ENCODE measurements at regions not wholly inside any gene's neighbourhood (a gene's known extent, or its start where the extent isn't known, plus 50 kb on each side); places are given as distances from the start of the nearest gene placed in this dataset.

DNA sequence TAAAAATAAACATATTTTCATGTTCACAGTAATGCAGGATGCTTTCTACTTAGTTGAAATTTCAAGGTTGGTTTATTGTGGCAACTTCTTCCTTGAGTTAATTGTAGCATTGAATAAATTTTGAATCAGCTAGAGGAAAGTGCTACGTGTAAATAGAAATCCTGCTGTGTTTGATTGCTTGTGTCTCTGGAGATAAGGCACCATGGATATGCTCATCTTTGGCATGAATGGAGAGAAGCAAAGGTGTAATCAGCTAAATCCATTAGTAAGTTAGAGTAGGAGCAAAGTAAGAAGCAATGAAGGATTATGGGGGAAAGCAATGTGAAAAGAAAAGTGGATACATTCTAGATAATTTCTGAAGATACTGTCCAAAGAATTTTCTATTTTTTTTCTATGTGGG is 331.1 kb downstream of the PTPRC start:
- Histone ChIP-seq H3K36me3 (ENCODE audit: control insufficient read depth in 2 of 2, insufficient read depth in 2 of 2, low read length in 1 of 2) (no peaks in the 10 kb centered on the region), H3K9me3 (ENCODE audit: control insufficient read depth in 2 of 2, insufficient read depth in 1 of 2, low read depth in 1 of 2, low read length in 1 of 2) (no peaks in the 10 kb centered on the region)
- WGBS, 2 donors: 70 to 82% methylated on average over 1 of the region's 1 CpG

DNA sequence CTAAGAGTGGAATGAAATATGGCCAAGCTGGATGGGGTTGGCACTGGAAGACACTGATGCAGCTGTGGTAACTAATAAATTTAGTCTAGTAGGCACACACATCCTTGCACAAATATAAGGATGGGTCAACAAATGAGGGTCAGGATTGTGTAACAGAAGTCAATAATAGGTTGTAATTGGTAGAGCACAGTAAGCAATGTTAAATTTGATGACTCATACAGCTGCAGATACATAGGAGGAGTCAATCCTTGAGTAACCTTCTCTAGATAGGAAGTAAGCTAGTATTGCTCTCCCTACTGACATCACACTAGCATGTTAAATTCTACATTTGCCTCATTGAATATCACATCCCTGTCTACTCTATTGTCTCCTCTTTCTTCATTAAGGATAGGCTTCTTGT is 332.1 kb downstream of the PTPRC start:
- no peaks in the 10 kb centered on the region for H3K9me3 ChIP-seq (ENCODE audit: control insufficient read depth in 2 of 2, insufficient read depth in 1 of 2, low read depth in 1 of 2, low read length in 1 of 2)
- no peak overlapping the region for H3K27ac ChIP-seq (ENCODE audit: low read depth in 2 of 2, low read length in 1 of 2)
- H3K4me3 ChIP-seq (ENCODE audit: low read depth in 1 of 2, low read length in 2 of 2): no peak overlapping the region
- no peaks in the 10 kb centered on the region for H3K27me3 ChIP-seq (ENCODE audit: control insufficient read depth in 1 of 2, insufficient read depth in 2 of 2, low read length in 2 of 2)
- H3K4me1 ChIP-seq (ENCODE audit: control insufficient read depth in 2 of 2, insufficient read depth in 2 of 2, low read length in 1 of 2): no peaks in the 10 kb centered on the region
- no peaks in the 10 kb centered on the region for H3K36me3 ChIP-seq (ENCODE audit: control insufficient read depth in 2 of 2, insufficient read depth in 2 of 2, low read length in 1 of 2)

More for the DNA sequence above, 331.1 kb downstream of the PTPRC start:
- H3K27ac ChIP-seq (ENCODE audit: low read depth in 2 of 2, low read length in 1 of 2): no peak overlapping the region
- no peaks in the 10 kb centered on the region for H3K4me1 ChIP-seq (ENCODE audit: control insufficient read depth in 2 of 2, insufficient read depth in 2 of 2, low read length in 1 of 2)
- no peak overlapping the region for H3K4me3 ChIP-seq (ENCODE audit: low read depth in 1 of 2, low read length in 2 of 2)
- H3K27me3 ChIP-seq (ENCODE audit: control insufficient read depth in 1 of 2, insufficient read depth in 2 of 2, low read length in 2 of 2): no peaks in the 10 kb centered on the region

- H3K9me3 ChIP-seq (ENCODE audit: control insufficient read depth in 2 of 2, insufficient read depth in 1 of 2, low read depth in 1 of 2, low read length in 1 of 2): no peaks in the 10 kb centered on the region
- no peak overlapping the region for H3K4me3 ChIP-seq (ENCODE audit: low read depth in 1 of 2, low read length in 2 of 2)
- no peaks in the 10 kb centered on the region for H3K36me3 ChIP-seq (ENCODE audit: control insufficient read depth in 2 of 2, insufficient read depth in 2 of 2, low read length in 1 of 2)
- H3K27me3 ChIP-seq (ENCODE audit: control insufficient read depth in 1 of 2, insufficient read depth in 2 of 2, low read length in 2 of 2): no peaks in the 10 kb centered on the region
- WGBS, 2 donors: 69 to 79% methylated on average over 1 of the region's 1 CpG
- H3K27ac ChIP-seq (ENCODE audit: low read depth in 2 of 2, low read length in 1 of 2): no peak overlapping the region
- H3K4me1 ChIP-seq (ENCODE audit: control insufficient read depth in 2 of 2, insufficient read depth in 2 of 2, low read length in 1 of 2): no peaks in the 10 kb centered on the region
Measured at GRCh38 chr1:198977909-198978308, 339.1 kb downstream of the PTPRC start.

DNA sequence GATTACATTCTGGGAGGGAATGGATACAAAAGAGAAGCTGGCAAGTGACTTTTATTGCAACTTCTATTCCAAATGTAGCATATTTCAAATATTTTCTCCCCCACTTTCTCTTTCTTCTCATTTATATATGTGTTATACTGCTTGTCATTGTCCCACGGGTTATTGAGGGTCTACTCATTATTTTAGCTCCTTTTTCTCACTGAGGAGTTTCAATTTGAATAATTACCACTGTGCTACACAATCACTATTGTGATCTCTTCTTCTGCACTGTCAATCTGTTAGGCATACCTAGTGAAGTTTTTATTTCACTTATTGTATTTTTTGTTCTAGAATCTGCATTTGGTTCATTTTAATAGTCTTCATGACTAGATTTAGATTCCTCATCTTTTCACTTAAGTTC is 339.7 kb downstream of the PTPRC start:
- Histone ChIP-seq H3K9me3 (ENCODE audit: control insufficient read depth in 2 of 2, insufficient read depth in 1 of 2, low read depth in 1 of 2, low read length in 1 of 2) (no peaks in the 10 kb centered on the region), H3K27me3 (ENCODE audit: control insufficient read depth in 1 of 2, insufficient read depth in 2 of 2, low read length in 2 of 2) (no peaks in the 10 kb centered on the region), H3K4me3 (ENCODE audit: low read depth in 1 of 2, low read length in 2 of 2) (no peak overlapping the region), H3K36me3 (ENCODE audit: control insufficient read depth in 2 of 2, insufficient read depth in 2 of 2, low read length in 1 of 2) (no peaks in the 10 kb centered on the region), H3K4me1 (ENCODE audit: control insufficient read depth in 2 of 2, insufficient read depth in 2 of 2, low read length in 1 of 2) (no peaks in the 10 kb centered on the region), H3K27ac (ENCODE audit: low read depth in 2 of 2, low read length in 1 of 2) (no peak overlapping the region)
- 46 to 47% methylated on average over 1 of the region's 1 CpG for WGBS, 2 donors

DNA sequence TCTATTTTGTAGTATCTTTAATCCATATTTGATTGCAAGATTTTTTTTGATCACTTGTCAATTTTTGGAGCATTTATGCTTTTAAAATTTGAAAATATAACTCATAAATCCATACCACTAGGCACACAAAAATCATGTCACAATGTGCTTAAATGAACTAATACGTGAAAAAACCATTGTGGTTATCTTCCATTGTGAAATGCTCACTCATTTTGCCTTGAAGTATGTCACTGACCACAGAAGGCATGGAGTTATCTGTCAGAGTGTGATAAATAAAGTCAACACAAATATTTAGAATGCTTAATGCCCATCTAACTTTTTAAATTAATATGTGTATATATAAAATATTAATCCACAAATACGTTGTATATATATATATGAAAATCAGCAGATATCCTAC is 347.2 kb downstream of the PTPRC start:
- H3K4me1 ChIP-seq (ENCODE audit: control insufficient read depth in 2 of 2, insufficient read depth in 2 of 2, low read length in 1 of 2): no peaks in the 10 kb centered on the region
- no peak overlapping the region for H3K4me3 ChIP-seq (ENCODE audit: low read depth in 1 of 2, low read length in 2 of 2)
- WGBS, 2 donors: 74 to 78% methylated on average over 2 of the region's 2 CpGs
- H3K36me3 ChIP-seq (ENCODE audit: control insufficient read depth in 2 of 2, insufficient read depth in 2 of 2, low read length in 1 of 2): no peaks in the 10 kb centered on the region
- H3K9me3 ChIP-seq (ENCODE audit: control insufficient read depth in 2 of 2, insufficient read depth in 1 of 2, low read depth in 1 of 2, low read length in 1 of 2): no peaks in the 10 kb centered on the region
- H3K27me3 ChIP-seq (ENCODE audit: control insufficient read depth in 1 of 2, insufficient read depth in 2 of 2, low read length in 2 of 2): no peaks in the 10 kb centered on the region
- H3K27ac ChIP-seq (ENCODE audit: low read depth in 2 of 2, low read length in 1 of 2): no peak overlapping the region

DNA sequence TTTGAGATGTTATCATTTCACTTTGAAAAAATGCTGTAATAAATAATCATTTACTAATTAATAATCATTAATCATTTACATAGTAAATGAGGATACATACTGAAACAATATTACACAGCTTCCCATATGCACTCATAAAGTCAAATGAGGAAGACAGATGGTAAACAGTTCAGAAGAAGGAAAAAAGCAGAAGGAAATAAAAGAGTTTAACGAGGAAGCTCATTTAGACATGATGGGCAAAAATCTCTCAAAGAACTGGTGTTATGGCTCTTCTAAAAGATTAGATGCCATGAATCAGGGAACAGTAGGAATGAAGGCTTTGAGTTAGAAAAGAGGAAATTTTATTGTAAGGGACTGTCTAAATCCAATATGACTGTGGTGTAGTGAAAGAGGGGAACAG is 347.6 kb downstream of the PTPRC start:
- H3K4me1 ChIP-seq (ENCODE audit: control insufficient read depth in 2 of 2, insufficient read depth in 2 of 2, low read length in 1 of 2): no peaks in the 10 kb centered on the region
- no peaks in the 10 kb centered on the region for H3K27me3 ChIP-seq (ENCODE audit: control insufficient read depth in 1 of 2, insufficient read depth in 2 of 2, low read length in 2 of 2)
- H3K36me3 ChIP-seq (ENCODE audit: control insufficient read depth in 2 of 2, insufficient read depth in 2 of 2, low read length in 1 of 2): no peaks in the 10 kb centered on the region
- 68 to 72% methylated on average over 1 of the region's 1 CpG for WGBS, 2 donors
- no peaks in the 10 kb centered on the region for H3K9me3 ChIP-seq (ENCODE audit: control insufficient read depth in 2 of 2, insufficient read depth in 1 of 2, low read depth in 1 of 2, low read length in 1 of 2)
- no peak overlapping the region for H3K27ac ChIP-seq (ENCODE audit: low read depth in 2 of 2, low read length in 1 of 2)
- no peak overlapping the region for H3K4me3 ChIP-seq (ENCODE audit: low read depth in 1 of 2, low read length in 2 of 2)

DNA sequence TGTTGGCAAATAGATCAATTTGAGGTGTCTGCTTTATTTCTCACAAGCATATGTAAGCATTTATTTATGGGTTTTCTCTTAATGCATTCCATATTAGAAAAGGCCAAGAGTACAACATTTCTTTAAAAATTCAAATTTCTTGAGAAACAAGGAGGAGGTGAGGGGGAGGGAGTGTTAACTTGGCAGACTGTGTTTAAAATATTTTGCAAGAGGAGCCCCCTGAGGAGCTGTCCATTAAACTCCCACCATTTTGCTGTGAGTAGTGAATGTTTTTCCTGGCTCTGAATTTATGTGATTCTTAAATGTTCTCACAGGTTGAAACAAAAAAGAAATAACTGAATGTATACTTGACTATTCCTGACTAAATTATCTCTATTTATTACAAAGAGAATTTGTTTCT is 363.8 kb downstream of the PTPRC start:
- no peaks in the 10 kb centered on the region for H3K36me3 ChIP-seq (ENCODE audit: control insufficient read depth in 2 of 2, insufficient read depth in 2 of 2, low read length in 1 of 2)

GRCh38 chr1:199007423-199007822 is 368.6 kb downstream of the PTPRC start:
- 76 to 83% methylated on average over 2 of the region's 2 CpGs for WGBS, 2 donors
- Histone ChIP-seq H3K36me3 (ENCODE audit: control insufficient read depth in 2 of 2, insufficient read depth in 2 of 2, low read length in 1 of 2) (no peaks in the 10 kb centered on the region), H3K27me3 (ENCODE audit: control insufficient read depth in 1 of 2, insufficient read depth in 2 of 2, low read length in 2 of 2) (no peaks in the 10 kb centered on the region), H3K4me3 (ENCODE audit: low read depth in 1 of 2, low read length in 2 of 2) (no peak overlapping the region), H3K27ac (ENCODE audit: low read depth in 2 of 2, low read length in 1 of 2) (no peak overlapping the region), H3K9me3 (ENCODE audit: control insufficient read depth in 2 of 2, insufficient read depth in 1 of 2, low read depth in 1 of 2, low read length in 1 of 2) (no peaks in the 10 kb centered on the region), H3K4me1 (ENCODE audit: control insufficient read depth in 2 of 2, insufficient read depth in 2 of 2, low read length in 1 of 2) (no peaks in the 10 kb centered on the region)

More for the DNA sequence above, 363.8 kb downstream of the PTPRC start:
- H3K9me3 ChIP-seq (ENCODE audit: control insufficient read depth in 2 of 2, insufficient read depth in 1 of 2, low read depth in 1 of 2, low read length in 1 of 2): no peaks in the 10 kb centered on the region
- H3K27me3 ChIP-seq (ENCODE audit: control insufficient read depth in 1 of 2, insufficient read depth in 2 of 2, low read length in 2 of 2): no peaks in the 10 kb centered on the region
- no peak overlapping the region for H3K4me3 ChIP-seq (ENCODE audit: low read depth in 1 of 2, low read length in 2 of 2)
- no peaks in the 10 kb centered on the region for H3K4me1 ChIP-seq (ENCODE audit: control insufficient read depth in 2 of 2, insufficient read depth in 2 of 2, low read length in 1 of 2)
- no peak overlapping the region for H3K27ac ChIP-seq (ENCODE audit: low read depth in 2 of 2, low read length in 1 of 2)

DNA sequence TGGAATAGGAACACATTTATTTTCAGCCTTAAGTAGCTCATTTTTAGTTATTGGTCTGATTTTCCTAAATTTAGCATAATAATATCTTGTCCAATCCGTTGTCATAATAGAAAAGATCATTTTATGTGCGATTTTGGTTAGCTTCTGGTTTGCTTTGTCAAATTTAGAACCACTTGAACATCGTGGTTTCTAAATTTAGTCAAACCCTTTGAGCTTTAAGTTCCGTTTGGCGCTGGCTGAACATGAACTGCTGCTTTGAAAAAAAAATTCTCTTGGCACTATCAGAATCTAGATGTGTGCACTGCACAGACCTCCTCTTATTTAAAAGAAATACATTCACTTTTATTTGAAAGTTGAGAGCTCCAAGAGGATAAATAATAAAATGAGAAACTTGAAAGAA is 370.6 kb downstream of the PTPRC start:
- H3K27me3 ChIP-seq (ENCODE audit: control insufficient read depth in 1 of 2, insufficient read depth in 2 of 2, low read length in 2 of 2): no peaks in the 10 kb centered on the region
- H3K4me1 ChIP-seq (ENCODE audit: control insufficient read depth in 2 of 2, insufficient read depth in 2 of 2, low read length in 1 of 2): no peaks in the 10 kb centered on the region
- no peaks in the 10 kb centered on the region for H3K9me3 ChIP-seq (ENCODE audit: control insufficient read depth in 2 of 2, insufficient read depth in 1 of 2, low read depth in 1 of 2, low read length in 1 of 2)
- no peaks in the 10 kb centered on the region for H3K36me3 ChIP-seq (ENCODE audit: control insufficient read depth in 2 of 2, insufficient read depth in 2 of 2, low read length in 1 of 2)
- no peak overlapping the region for H3K4me3 ChIP-seq (ENCODE audit: low read depth in 1 of 2, low read length in 2 of 2)
- no peak overlapping the region for H3K27ac ChIP-seq (ENCODE audit: low read depth in 2 of 2, low read length in 1 of 2)
- 32 to 46% methylated on average over 5 of the region's 5 CpGs for WGBS, 2 donors

GRCh38 chr1:199010492-199010891 is 371.7 kb downstream of the PTPRC start:
- no peak overlapping the region for H3K4me3 ChIP-seq (ENCODE audit: low read depth in 1 of 2, low read length in 2 of 2)
- no peaks in the 10 kb centered on the region for H3K36me3 ChIP-seq (ENCODE audit: control insufficient read depth in 2 of 2, insufficient read depth in 2 of 2, low read length in 1 of 2)
- no peaks in the 10 kb centered on the region for H3K27me3 ChIP-seq (ENCODE audit: control insufficient read depth in 1 of 2, insufficient read depth in 2 of 2, low read length in 2 of 2)
- H3K9me3 ChIP-seq (ENCODE audit: control insufficient read depth in 2 of 2, insufficient read depth in 1 of 2, low read depth in 1 of 2, low read length in 1 of 2): no peaks in the 10 kb centered on the region
- WGBS, 2 donors: 73 to 75% methylated on average over 4 of the region's 4 CpGs
- no peaks in the 10 kb centered on the region for H3K4me1 ChIP-seq (ENCODE audit: control insufficient read depth in 2 of 2, insufficient read depth in 2 of 2, low read length in 1 of 2)
- H3K27ac ChIP-seq (ENCODE audit: low read depth in 2 of 2, low read length in 1 of 2): no peak overlapping the region

Measured in esophagus (tissue), 2 donors.